Stimulated activated CD8-positive, alpha-beta memory T cell treated with anti-CD3 and anti-CD28 coated beads, Interleukin-15, amount 100 ng/mL, for 24 hours (primary cell): ENCODE measurements at regions not wholly inside any gene's neighbourhood (a gene's known extent, or its start where the extent isn't known, plus 50 kb on each side); places are given as distances from the start of the nearest gene placed in this dataset.

Experiments
- DNase-seq: peaks from one replicate; pipeline ENCODE4 v3.0.0-alpha.2; 2020; ENCODE audit warnings: low read depth

- no peak for DNase-seq
These were observed 131.0 kb upstream of the PHACTR1 start for GRCh38 chr6:12585497-12585958.

- DNase-seq: no peak
These were observed 129.7 kb upstream of the PHACTR1 start for GRCh38 chr6:12586721-12587480.

- no peak for DNase-seq
These were observed 125.7 kb upstream of the PHACTR1 start for GRCh38 chr6:12590901-12591300.

- DNase-seq: no peak
These were observed 123.9 kb upstream of the PHACTR1 start for GRCh38 chr6:12592634-12593033.

- DNase-seq: no peak
These were observed 122.6 kb upstream of the PHACTR1 start for GRCh38 chr6:12593771-12594529.

GRCh38 chr6:12594530-12594893 is 122.1 kb upstream of the PHACTR1 start:
- no peak for DNase-seq

GRCh38 chr6:12595161-12595811 is 121.3 kb upstream of the PHACTR1 start:
- no peak for DNase-seq

GRCh38 chr6:12596731-12597130 is 119.8 kb upstream of the PHACTR1 start:
- no peak for DNase-seq

- DNase-seq: no peak
These were observed 117.6 kb upstream of the PHACTR1 start for GRCh38 chr6:12598919-12599318.

- DNase-seq: no peak
These were observed 114.7 kb upstream of the PHACTR1 start for GRCh38 chr6:12601881-12602280.

- no peak for DNase-seq
These were observed 114.2 kb upstream of the PHACTR1 start for GRCh38 chr6:12602342-12602741.

GRCh38 chr6:12602951-12603672 is 113.5 kb upstream of the PHACTR1 start:
- no peak for DNase-seq

- no peak for DNase-seq
These were observed 112.9 kb upstream of the PHACTR1 start for GRCh38 chr6:12603673-12604049.

- DNase-seq: no peak
These were observed 110.7 kb upstream of the PHACTR1 start for GRCh38 chr6:12605888-12606345.

- DNase-seq: no peak
These were observed 110.0 kb upstream of the PHACTR1 start for GRCh38 chr6:12606616-12607015.

GRCh38 chr6:12608016-12608860 is 108.3 kb upstream of the PHACTR1 start:
- DNase-seq: no peak

- DNase-seq: no peak
These were observed 107.7 kb upstream of the PHACTR1 start for GRCh38 chr6:12608874-12609273.

- no peak for DNase-seq
These were observed 106.8 kb upstream of the PHACTR1 start for GRCh38 chr6:12609751-12610150.

GRCh38 chr6:12610862-12611261 is 105.7 kb upstream of the PHACTR1 start:
- no peak for DNase-seq

GRCh38 chr6:12613811-12614210 is 102.8 kb upstream of the PHACTR1 start:
- DNase-seq: no peak

- no peak for DNase-seq
These were observed 102.1 kb upstream of the PHACTR1 start for GRCh38 chr6:12614456-12614855.
